OCI-LY3 (cell line): ENCODE measurements at regions not wholly inside any gene's neighbourhood (a gene's known extent, or its start where the extent isn't known, plus 50 kb on each side); places are given as distances from the start of the nearest gene placed in this dataset.

ENCODE experiments used
- CTCF ChIP-seq: fragments of 200-600, 300-600 bp; sonication (generic); IDR thresholded peaks from 2 replicates; pipeline ENCODE4 v1.5.1; 2014; ENCODE audit warnings: antibody characterized with exemption, low read length, low read depth
- EZH2phosphoT487 ChIP-seq: fragments of 200-600 bp; shearing (Covaris generic); IDR thresholded peaks from 2 replicates; pipeline ENCODE4 v1.6.1; 2018; ENCODE audit warnings: antibody characterized with exemption, mixed run types, low read depth

GRCh38 chr18:42288129-42288528 is 333.1 kb downstream of the PIK3C3 start:
- TF ChIP-seq EZH2phosphoT487: no peak
- TF ChIP-seq CTCF: no peak
